Right cardiac atrium (tissue), 5 donors: ENCODE measurements at regions not wholly inside any gene's neighbourhood (a gene's known extent, or its start where the extent isn't known, plus 50 kb on each side); places are given as distances from the start of the nearest gene placed in this dataset.

Experiments used
- ATAC-seq, 2 donors: fragments of 200-7000 bp; cut with Tn5 transposase; one replicate each; pipeline versions ENCODE4 v1.8.0 to v1.9.1; 2020; ENCODE audit warnings: moderate library complexity in 2 of 2, mild to moderate bottlenecking in 1 of 2
- DNase-seq, 3 donors: peaks; one replicate each; pipeline ENCODE4 v3.0.0-alpha.2; 2020
- H3K27ac ChIP-seq: one replicate; pipeline ENCODE4 v1.5.1; 2013; ENCODE audit warnings: mild to moderate bottlenecking, low read length, control low read depth, moderate library complexity
- H3K27me3 ChIP-seq: one replicate; pipeline ENCODE4 v1.6.1; 2013; ENCODE audit not compliant: control insufficient read depth, insufficient read depth
- H3K4me1 ChIP-seq: one replicate; pipeline ENCODE4 v1.6.1; 2013; ENCODE audit warnings: low read length; ENCODE audit not compliant: control insufficient read depth, insufficient read depth
- H3K4me3 ChIP-seq: one replicate; pipeline ENCODE4 v1.5.1; 2013; ENCODE audit warnings: low read length, control low read depth
- H3K9me3 ChIP-seq: one replicate; pipeline ENCODE4 v1.6.1; 2013; ENCODE audit warnings: low read length; ENCODE audit not compliant: control insufficient read depth
- WGBS: extraction: QIAGEN DNeasy Blood & Tissue Kit; methylation state at CpG from one replicate; pipeline ENCODE4 v1.1.7; 2013; 5-methylcytosine and 5-hydroxymethylcytosine counted together
- intact Hi-C, 4 donors: fragments of 100-400 bp; cut with DNase I; formaldehyde crosslinking; loops; one replicate each; pipeline versions ENCODE4 v1.11.0 to v1.14.0; 2022 to 2023
- donor health status: healthy with polysubstance abuse.
- donor health status: DM: no; HTN: yes; CAD: no.
- donor health status: DM: no; HTN: no; CAD: no.
- donor health status: DM: no; HTN: yes; CAD: no; lungs with severe emphysema.
- donor health status: DM: yes; HTN: yes; CAD: no.

DNA sequence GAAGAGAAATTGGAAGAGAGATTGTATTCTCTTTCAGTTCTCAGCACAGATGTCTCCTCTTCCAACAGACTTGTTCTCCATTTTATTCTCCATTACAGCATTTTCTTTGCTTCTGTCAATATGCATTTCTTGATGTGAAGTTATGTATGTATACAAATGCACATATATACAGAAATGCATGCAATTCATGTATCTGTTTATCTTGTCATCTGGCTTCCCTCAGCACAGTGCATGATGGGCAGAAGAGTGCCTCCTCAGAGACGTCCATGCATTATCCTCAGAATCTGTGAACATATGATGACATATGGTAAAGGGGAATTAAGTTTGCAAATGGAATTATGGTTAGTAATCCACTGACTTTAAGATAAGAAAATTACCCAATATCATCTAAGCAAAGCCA is 106.7 kb upstream of the VWC2 start:
- Histone ChIP-seq H3K4me1 (no peaks in the 10 kb centered on the region), H3K27me3 (no peaks in the 10 kb centered on the region), H3K4me3 (no peak overlapping the region), H3K9me3 (no peaks in the 10 kb centered on the region), H3K27ac (no peak overlapping the region)
- ATAC-seq (no peak), DNase-seq (no peak)
- 57% methylated on average over 1 of the region's 1 CpG for WGBS
- intact Hi-C loops: no loop called here

DNA sequence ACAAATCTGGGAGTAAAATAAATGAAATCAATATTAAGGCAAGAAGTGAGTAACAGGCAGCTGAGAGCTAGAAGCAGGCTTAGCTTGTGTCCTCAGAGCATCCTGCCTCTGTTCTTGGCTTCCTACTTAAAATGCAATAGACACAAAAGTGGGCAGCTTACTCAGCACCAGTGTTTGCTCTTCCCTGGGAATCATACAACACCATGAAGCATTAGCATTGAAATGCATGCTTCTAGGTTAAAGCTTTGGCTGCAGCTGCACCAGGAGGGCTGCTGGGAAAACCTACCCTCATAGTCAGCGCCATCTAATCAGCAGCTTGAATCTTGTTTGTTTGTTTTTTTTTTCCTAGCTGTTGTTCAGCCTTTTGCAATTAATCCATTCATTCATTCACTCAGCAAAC is 104.2 kb upstream of the VWC2 start:
- 40% methylated on average over 1 of the region's 1 CpG for WGBS
- DNase-seq (no peak), ATAC-seq (peak; percentile 15 to 46)
- no peak overlapping the region for H3K27ac ChIP-seq
- H3K4me1 ChIP-seq: no peaks in the 10 kb centered on the region
- no peaks in the 10 kb centered on the region for H3K27me3 ChIP-seq
- intact Hi-C loops: no loop called here
- H3K9me3 ChIP-seq: no peaks in the 10 kb centered on the region
- H3K4me3 ChIP-seq: no peak overlapping the region

DNA sequence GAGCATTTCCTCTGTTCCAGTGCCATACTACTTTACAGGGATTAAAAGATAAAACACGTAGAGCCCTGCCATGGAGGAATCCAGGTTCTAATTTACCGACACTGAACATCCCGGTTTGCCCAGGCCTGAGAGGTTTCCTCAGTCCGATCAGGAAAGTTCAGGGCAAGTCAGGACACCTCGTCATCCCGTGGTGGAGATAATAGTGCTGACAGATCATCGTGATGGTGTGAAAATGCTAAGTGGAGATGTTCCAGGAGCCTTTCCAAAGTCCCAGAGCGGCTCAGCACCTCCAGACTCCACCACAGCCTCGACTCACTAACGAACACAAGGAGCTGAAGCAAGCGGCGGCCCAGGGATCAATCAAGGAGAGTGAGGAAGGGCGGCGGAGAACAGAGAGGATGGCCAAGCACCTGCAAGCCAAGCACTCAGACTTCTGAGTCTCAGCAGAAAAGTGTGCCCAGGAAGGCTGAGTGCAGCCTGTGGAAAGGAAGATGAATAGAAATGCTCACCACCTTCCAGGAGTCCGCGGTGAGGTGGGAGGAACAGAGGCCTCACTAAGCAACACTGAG is 103.7 kb upstream of the VWC2 start:
- H3K4me3 ChIP-seq: no peak overlapping the region
- peak; percentile 20 to 60 (median 57) for DNase-seq
- WGBS: 44% methylated on average over 16 of the region's 16 CpGs
- no peak overlapping the region for H3K27ac ChIP-seq
- intact Hi-C loops: no loop called here
- H3K9me3 ChIP-seq: no peaks in the 10 kb centered on the region
- no peaks in the 10 kb centered on the region for H3K27me3 ChIP-seq
- H3K4me1 ChIP-seq: no peaks in the 10 kb centered on the region
- ATAC-seq: peak; percentile 91 to 93

DNA sequence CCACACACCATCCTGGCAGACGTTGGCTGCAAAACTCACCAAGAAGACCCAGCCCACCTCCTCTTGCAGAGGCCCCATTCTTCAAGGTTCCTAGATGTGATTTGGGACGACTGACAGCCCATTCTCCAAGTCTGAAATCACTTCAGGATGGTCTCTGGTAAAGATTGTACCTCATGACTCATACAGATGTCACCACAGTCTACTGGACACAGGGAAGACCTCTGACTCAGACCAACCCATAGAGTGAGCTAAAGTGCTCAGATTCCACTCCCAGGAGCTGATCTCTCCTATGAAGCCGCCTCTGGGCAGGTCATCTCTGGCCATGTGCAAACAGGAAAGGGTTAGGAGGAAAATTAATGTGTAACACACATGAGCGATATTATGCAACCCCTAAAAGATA is 102.4 kb upstream of the VWC2 start:
- DNase-seq: no peak
- intact Hi-C loops: no loop called here
- Histone ChIP-seq H3K9me3 (no peaks in the 10 kb centered on the region), H3K27me3 (no peaks in the 10 kb centered on the region), H3K27ac (no peak overlapping the region), H3K4me1 (no peaks in the 10 kb centered on the region), H3K4me3 (no peak overlapping the region)
- no peak for ATAC-seq
- WGBS: 75% methylated on average over 4 of the region's 4 CpGs

DNA sequence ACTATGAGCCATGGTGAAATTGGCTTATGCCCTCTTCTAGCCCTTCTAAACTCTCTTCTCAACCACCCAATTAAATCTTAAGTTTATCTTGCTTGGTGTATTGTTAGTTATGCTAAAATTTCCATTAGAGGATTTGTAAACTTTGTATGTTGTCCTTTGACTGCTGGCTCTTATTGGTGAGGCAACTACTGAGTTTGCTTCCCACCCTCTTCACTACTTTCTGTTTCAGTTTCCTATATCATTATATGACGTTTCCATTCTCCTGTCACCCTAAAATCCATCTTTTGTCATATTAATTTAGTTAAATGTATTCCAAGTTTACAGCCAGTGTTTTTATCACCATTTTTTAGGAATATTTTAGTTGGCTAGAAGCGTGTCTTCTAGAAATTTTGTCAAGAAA is 80.9 kb upstream of the VWC2 start:
- intact Hi-C loops: no loop called here
- Histone ChIP-seq H3K4me3 (no peak overlapping the region), H3K27ac (no peak overlapping the region), H3K27me3 (no peaks in the 10 kb centered on the region), H3K4me1 (no peaks in the 10 kb centered on the region), H3K9me3 (no peaks in the 10 kb centered on the region)
- ATAC-seq (no peak), DNase-seq (no peak)
- 47% methylated on average over 2 of the region's 2 CpGs for WGBS

DNA sequence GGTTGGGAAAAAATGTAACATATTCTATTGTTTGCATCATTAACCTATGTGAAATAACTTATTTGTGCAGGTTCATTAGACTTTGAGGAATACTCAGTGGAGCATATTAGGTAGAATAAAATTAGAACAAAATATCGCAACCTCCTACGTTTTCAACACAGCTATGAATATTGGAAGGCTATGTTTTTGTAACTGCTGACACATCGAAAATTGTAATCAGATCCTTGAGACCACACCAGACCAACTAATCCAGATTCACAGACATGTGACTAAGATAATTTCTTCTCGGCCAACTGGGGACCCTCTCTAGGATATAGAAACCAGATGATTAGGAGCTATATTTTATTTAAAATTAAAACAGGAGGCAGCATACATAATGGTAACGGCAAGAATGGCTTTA is 77.5 kb upstream of the VWC2 start:
- ATAC-seq (no peak), DNase-seq (no peak)
- H3K4me3 ChIP-seq: no peak overlapping the region
- no peak overlapping the region for H3K27ac ChIP-seq
- no peaks in the 10 kb centered on the region for H3K9me3 ChIP-seq
- no peaks in the 10 kb centered on the region for H3K4me1 ChIP-seq
- no peaks in the 10 kb centered on the region for H3K27me3 ChIP-seq
- intact Hi-C loops: no loop called here
- 85% methylated on average over 5 of the region's 5 CpGs for WGBS

DNA sequence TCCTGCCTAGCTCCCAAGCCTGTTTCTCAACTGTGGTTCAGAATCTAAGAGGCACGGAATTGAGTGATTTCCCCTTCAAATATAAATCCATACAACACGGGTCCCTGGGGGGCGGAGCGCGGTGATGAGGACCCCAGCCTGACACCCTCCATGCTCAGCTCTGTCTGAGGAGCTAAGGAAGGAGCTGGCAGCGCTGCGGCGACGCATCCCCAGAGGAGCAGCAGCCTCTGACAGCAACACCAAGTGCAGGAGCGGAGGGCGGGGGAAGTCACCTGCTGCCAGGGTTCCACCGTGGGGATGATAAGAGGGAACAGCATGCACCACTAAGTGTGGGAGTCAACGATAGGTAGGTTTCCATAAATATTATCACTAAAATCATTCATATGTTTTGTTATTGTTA is 72.6 kb upstream of the VWC2 start:
- H3K4me1 ChIP-seq: no peaks in the 10 kb centered on the region
- intact Hi-C loops: no loop called here
- DNase-seq (peak in 1 of 3 donors; percentile 35), ATAC-seq (no peak)
- no peak overlapping the region for H3K27ac ChIP-seq
- no peaks in the 10 kb centered on the region for H3K27me3 ChIP-seq
- H3K4me3 ChIP-seq: no peak overlapping the region
- H3K9me3 ChIP-seq: no peaks in the 10 kb centered on the region
- 89% methylated on average over 13 of the region's 13 CpGs for WGBS

DNA sequence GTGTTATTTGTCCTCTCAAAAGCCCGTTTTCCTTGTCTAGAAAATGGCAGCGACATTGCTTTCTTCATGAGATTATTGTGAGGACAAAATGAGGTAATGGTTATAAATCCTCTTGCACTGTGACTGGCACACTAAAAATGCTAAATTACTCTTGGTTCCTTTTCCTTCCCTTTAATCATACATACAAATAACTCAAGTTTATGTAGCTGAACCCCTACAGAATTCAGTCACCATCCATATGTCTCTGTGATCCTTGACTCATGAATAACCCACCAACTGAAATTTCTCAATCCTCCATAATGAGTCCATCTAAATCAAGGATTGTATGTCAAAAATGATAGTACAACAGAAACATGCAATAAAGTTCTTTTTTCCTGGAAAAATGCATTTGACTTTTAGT is 71.3 kb upstream of the VWC2 start:
- H3K4me1 ChIP-seq: no peaks in the 10 kb centered on the region
- H3K27me3 ChIP-seq: no peaks in the 10 kb centered on the region
- no peak overlapping the region for H3K4me3 ChIP-seq
- H3K9me3 ChIP-seq: no peaks in the 10 kb centered on the region
- intact Hi-C loops: no loop called here
- WGBS: 73% methylated on average over 2 of the region's 2 CpGs
- no peak overlapping the region for H3K27ac ChIP-seq
- no peak for DNase-seq
- ATAC-seq: no peak

DNA sequence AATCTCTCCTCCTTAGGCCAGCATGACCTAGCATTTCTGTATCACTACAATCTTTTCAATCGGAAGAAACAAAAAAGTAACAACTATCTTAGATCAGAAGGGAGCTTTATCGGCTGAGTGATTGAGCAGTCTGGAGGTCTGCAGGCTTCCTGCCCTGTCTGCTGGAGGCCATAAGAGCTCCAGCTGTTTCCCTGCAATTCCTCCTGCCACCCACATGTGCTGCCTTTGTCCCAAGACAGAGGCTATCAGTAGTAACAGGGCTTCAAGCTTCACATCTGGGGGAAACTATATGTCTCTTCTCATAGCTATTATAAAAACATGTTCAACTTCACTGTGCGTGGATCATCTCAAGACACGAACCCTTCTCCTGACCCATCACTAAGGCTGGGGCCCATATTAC is 70.1 kb upstream of the VWC2 start:
- H3K9me3 ChIP-seq: no peaks in the 10 kb centered on the region
- no peaks in the 10 kb centered on the region for H3K27me3 ChIP-seq
- H3K4me1 ChIP-seq: no peaks in the 10 kb centered on the region
- 61% methylated on average over 4 of the region's 4 CpGs for WGBS
- intact Hi-C loops: no loop called here
- H3K4me3 ChIP-seq: no peak overlapping the region
- DNase-seq (no peak), ATAC-seq (no peak)
- H3K27ac ChIP-seq: no peak overlapping the region

DNA sequence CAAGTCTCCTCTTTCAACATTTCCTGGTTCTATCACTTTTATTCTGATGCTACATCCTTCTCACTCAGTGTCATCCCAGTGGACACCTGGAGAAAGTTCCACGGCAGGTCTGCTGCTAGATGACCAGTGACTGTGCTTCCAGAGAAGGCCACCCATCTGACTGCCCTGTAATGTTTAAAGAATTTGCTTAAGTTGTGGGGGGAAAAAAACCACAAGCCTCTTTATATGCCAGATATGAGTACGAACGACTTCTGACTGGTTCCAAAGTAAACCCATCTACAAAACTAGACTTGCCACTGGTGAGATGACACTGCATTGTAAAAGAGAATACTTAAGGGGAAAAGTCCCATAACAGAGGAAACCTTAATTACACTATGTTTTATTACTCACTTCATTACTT is 69.6 kb upstream of the VWC2 start:
- H3K27ac ChIP-seq: no peak overlapping the region
- ATAC-seq (no peak), DNase-seq (no peak)
- intact Hi-C loops: no loop called here
- no peaks in the 10 kb centered on the region for H3K27me3 ChIP-seq
- H3K4me3 ChIP-seq: no peak overlapping the region
- no peaks in the 10 kb centered on the region for H3K9me3 ChIP-seq
- H3K4me1 ChIP-seq: no peaks in the 10 kb centered on the region
- 81% methylated on average over 3 of the region's 3 CpGs for WGBS

DNA sequence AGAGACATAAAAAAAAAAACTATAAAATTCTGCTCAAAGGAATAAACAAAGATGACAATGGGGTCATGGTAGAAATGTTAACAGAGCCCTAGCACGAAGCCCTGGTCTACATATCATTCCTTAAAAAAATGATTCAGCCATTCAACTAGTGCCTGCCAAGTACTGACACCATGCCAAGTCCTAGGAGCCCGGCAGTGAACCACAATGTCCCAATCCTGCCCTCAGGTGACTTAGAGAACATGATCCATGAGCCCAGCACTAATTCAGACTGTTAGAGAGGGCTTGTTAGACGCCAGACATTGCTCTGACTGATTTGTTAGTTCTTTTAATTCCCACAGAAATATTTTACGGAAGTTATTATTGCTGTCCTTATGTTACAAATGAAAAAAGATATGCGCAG is 67.3 kb upstream of the VWC2 start:
- Histone ChIP-seq H3K9me3 (no peaks in the 10 kb centered on the region), H3K4me1 (no peaks in the 10 kb centered on the region), H3K27ac (no peak overlapping the region), H3K27me3 (no peaks in the 10 kb centered on the region), H3K4me3 (no peak overlapping the region)
- 63% methylated on average over 5 of the region's 5 CpGs for WGBS
- intact Hi-C loops: no loop called here
- no peak for DNase-seq
- ATAC-seq: no peak

DNA sequence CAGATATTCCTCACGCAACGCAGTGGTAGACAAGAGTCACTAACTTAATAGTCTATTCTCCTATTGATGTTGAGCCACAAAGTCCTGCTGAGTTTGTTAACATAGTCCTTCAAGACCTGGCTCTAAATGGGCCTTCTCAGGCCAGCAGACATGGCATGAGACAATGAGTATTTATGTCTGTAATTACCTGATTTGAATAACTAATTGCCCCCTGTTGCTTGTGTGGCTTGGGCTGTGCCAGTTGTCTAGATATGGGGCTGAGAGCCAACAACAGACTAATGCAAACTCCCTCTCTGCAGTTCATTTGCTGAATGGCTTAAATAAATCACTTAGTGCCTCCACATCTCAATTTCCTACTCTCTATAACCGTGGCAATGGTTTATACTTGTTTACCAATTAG is 65.5 kb upstream of the VWC2 start:
- no peak overlapping the region for H3K27ac ChIP-seq
- no peaks in the 10 kb centered on the region for H3K4me1 ChIP-seq
- 87% methylated on average over 3 of the region's 3 CpGs for WGBS
- intact Hi-C loops: no loop called here
- no peak for DNase-seq
- no peaks in the 10 kb centered on the region for H3K9me3 ChIP-seq
- no peak for ATAC-seq
- no peak overlapping the region for H3K4me3 ChIP-seq
- H3K27me3 ChIP-seq: no peaks in the 10 kb centered on the region
